Stimulated activated CD8-positive, alpha-beta memory T cell treated with anti-CD3 and anti-CD28 coated beads, Interleukin-4, amount 100 ng/mL, for 48 hours (primary cell): ENCODE measurements at regions not wholly inside any gene's neighbourhood (a gene's known extent, or its start where the extent isn't known, plus 50 kb on each side); places are given as distances from the start of the nearest gene placed in this dataset.
"Not testable (repeated sequence)": the region's sequence is repeated elsewhere in the genome, so short reads cannot be mapped to it uniquely, and the experiment has no call there.

ENCODE experiments used
- DNase-seq: peaks from one replicate; pipeline ENCODE4 v3.0.0-alpha.2; 2020

DNA sequence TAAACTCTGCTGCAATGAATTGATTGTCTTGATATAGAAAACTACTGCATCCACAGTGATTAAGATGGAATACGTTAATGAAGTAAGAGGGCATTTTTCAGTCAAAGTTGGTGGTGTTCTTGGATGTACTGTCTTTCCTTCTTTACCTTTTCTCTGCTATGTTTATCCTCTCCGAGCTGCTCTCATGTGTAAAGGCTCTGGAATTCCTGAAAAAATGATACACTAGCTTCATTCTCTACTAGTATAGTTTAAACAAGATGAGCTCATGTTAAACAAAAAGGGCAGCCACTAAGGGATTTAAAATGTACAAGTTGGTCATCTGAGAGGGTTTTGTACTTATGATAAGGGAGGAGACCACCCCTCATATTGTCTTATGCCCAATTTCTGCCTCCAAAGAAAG lies 504.6 kb upstream of the NECTIN3 start:
- no peak for DNase-seq

DNA sequence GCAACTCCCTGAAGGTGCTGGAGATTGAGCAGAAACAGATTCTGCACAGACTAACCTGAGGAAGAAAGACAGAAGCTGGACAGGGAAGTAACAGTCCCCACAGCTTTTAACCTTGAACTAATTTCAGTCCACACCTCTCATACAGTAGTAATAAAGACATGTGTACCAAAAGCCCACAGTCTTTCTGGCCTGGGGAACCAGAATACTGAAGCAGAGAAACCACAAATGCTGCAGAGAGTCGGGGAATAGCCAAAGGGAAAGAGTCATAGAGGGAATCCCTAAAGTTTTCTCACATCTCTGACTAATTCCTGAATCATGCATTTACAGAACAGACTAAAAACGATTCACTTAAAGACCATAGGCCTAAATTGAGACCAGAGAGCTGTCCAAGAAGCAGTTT lies 503.4 kb upstream of the NECTIN3 start:
- no peak for DNase-seq

DNA sequence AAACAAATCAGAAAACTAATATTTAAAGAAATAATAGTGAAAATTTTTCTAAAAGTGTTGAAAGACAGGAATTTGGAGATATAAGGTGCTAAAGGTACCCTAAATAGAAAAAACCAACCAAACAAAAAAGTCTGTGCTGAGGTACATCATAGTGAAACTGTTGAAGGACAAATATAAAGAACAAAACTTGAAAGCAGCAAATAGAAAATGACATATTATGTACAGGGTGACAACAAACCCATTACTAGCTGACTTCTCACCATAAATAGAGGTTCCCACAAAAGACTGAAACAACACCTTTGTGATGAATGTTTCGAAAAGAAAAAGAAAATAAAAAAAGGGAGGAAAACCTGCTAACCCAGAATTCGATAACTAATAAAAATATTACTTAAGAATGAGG lies 502.5 kb upstream of the NECTIN3 start:
- DNase-seq: no peak

DNA sequence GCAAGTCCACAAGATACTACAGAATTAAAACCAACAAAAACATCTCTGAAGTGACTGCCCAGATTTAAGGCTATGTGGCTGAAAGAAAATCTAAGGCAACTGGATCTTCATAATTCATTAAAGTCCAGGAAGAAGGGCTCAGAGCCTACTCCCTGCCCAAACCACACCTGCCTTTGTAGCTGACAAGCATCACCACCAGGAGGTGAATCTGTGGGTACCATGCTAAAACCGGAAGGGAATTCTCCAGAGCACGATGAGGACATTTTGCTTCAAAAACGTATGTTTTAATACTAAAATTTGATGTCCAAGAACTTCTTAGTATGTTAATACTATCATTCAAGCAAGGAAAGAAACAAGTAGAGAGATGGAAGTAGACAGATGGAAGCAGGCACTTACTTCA lies 495.9 kb upstream of the NECTIN3 start:
- DNase-seq: no peak

DNA sequence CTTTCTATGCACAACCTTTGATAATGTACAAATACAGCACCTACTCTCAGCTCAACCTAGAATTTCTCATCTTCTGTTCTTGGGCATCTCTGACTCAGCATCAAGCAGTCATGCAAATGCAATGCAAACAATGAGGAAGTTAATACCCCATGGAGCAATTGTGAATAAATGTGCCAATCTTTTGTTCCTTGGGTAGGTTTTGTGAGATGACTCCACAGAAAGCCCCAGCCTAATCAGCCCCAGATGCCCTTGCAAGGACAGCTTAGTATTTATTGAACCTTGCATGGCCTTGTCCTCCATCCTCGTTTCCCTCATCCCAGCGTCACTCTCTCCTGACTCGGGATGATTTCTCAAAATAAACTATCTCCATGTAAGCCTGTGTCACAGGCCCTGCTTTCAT lies 494.7 kb upstream of the NECTIN3 start:
- DNase-seq: no peak

DNA sequence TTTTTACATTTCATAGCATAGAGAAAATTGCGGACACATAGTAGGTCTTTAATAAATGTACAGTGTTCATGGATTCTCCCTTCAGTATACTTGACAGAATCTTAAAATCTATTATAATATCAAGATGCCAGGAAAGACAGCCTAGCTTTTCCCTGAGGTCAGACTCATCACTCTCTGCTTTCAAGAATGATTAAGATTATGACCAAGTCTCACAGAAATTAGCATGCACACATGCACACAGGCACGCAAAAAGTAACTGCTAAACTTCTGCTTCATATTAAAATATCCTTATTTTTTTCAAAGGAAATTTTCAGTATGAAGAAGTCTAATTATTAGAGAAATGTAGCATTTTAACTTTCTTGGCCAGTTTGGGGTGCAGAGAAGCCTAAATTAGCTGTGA lies 493.8 kb upstream of the NECTIN3 start:
- DNase-seq: no peak

DNA sequence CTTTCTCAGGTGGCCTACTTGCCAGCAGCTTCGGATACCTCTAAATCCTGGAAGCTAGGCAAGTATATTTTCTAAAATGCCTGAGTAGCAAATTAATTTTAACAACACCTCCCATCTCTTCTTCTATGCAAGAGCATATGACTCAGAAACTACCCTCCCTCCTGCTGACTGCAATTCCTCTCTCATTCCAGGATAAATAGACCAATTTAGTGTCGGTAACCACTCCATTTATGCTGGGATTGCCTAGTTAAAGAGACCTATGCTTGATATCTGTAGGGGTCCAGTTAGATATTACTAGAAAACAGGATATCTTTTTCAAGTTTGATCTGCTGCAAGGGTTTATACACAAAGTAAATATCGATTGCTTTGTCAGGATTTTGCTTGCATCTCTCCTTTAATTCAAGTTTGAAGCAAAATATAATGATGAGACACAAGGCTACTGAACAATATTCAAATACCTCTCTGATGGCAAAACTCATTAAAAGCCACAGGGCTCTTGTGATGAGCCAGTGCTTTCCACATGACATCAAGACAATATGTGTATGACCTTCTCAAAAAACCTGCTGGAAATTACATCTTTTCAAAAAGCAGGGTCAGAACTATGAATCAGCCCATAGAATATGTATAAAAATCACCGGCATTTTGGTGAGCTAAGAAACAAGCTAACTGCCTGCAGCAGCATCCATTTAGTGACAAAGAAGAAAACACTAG lies 491.6 kb upstream of the NECTIN3 start:
- no peak for DNase-seq

DNA sequence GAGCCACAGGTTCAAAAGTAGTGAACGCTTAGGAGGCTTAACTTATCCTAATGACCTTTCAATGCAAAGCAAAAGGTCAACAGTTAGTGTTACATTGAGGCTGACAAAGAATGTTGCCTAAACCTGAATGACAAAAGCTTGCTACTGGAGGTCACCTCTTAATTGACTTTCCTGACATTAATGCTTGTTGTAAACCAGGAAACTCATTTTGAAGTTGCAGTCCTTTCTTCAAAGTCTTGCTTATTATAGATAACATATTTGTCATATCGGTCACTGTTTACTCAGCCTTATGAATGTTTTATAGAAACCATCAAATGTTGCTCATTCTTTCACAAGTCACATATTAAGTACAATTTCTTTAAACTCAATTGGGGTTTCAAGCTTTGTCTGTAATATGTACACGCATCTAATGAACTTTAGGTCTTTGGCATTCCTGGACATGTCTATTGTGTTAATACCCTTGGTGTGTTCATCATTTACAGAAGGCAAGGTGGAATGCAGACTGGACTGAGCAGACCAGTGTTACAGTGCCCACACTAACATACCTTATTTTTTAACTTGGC lies 488.2 kb upstream of the NECTIN3 start:
- no peak for DNase-seq

DNA sequence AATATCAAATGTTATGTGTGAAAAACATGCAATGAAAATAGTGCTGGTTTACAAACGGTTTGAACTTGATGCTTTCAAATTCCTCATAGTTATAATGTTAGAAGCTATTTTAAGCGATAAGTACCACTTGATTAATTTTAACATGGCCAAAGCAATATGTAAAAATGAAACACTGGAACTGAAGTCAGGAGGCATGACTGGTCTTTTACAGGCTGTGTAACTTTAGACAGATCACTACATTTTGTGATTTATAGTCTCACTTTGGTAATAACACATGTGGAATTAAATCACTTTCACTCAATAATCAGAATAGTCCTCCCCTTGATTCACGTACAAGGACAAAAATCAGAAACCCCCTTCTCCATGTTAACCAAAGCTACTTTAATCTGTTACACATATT lies 482.7 kb upstream of the NECTIN3 start:
- no peak for DNase-seq

DNA sequence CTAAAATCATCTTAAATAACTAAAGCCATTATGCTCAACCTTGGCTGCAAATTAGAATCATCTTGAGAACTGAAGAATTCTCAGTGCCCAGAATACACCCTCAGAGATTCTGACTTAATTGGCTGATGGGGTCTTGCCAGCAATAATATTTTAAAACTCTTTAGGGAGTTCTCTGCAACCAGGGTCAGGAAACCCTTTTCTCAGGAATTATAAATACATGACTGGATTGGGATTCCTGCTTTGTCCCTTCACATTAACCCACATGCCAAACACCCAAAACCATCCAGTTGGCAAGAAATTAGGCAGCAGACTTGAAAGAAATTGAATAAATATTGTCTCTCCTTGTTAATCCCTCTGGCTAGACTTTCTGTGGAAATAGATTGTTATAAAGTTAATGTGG lies 482.3 kb upstream of the NECTIN3 start:
- no peak for DNase-seq

DNA sequence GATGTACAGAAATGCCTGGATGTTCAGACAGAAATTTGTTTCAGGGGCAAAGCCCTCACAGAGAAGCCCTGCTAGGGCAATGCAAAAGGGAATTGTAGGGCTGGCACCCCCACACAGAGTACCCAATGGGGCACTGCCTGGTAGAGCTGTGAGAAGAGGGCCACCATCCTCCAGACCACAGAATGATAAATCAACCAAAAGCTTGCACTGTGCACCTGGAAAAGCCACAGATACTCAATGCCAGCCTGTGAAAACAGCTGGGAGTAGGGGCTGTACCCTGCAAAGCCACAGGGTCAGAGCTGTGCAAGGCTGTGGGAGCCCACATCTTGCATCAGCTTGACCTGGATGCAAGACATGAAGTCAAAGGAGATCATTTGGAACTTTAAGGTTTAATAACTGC lies 477.9 kb upstream of the NECTIN3 start:
- no peak for DNase-seq

DNA sequence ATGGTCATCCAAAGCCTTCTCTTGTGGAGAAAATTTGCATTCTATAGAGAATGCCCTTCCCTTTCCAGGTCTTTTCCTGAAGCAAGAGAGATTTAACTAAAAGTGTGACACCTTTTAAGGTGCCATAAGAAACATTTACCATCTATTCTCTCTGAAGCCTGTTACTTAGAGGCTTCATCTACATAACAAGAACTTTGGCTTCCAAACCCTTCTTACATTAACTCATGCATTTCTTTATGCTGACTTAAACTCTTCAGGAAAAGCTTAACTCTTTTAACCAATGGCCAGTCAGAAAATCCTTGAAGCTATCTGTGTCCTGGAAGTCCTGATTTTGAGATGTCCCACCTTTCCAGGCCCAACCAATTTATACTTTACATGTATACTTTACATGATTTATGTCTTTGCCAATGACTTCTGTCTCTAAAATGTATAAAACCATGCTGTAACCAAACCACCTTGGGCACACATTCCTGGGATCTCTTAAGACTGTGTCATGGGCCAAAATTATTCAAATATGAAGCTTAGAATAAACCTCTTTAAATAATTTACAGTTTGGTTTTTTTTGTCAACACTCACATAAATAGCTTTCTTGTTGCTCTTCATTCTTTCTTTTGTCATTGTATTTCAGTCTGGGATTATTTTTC lies 472.6 kb upstream of the NECTIN3 start:
- no peak for DNase-seq

DNA sequence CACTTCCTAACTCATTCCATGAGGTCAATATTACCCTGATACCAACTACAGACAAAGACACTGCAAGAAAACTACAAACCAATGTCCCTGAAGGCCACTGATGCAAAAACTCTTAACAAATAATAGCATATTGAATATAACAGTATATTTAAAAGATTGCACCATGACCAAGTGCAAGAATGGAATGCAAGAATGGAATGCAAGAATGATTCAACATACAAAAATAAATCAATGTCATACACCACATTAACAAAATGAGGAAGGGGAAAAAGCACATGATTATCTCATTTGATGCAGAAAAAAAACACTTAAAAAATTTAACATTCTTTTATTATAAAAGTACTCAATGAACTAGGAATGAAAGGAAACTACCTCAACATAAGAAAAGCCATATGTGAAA lies 463.1 kb upstream of the NECTIN3 start:
- no peak for DNase-seq

DNA sequence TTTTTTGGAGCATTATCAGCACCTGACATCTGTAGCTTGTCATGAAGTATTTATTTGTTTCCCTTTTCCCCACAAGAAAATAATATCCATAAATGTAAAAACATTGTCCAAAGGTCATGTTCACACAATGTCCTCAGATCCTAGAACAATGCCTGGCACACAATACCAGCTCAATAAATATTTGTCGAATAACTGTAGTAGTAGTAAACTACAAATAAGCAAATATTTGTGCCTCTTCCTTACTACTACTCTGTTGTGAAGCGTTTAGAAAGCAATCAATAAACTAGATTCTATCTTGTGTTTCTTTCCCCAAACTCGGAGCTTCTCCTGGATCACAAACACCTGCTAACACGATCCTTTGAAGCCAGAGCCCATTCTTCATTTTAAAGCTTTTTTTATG lies 459.6 kb upstream of the NECTIN3 start:
- no peak for DNase-seq

DNA sequence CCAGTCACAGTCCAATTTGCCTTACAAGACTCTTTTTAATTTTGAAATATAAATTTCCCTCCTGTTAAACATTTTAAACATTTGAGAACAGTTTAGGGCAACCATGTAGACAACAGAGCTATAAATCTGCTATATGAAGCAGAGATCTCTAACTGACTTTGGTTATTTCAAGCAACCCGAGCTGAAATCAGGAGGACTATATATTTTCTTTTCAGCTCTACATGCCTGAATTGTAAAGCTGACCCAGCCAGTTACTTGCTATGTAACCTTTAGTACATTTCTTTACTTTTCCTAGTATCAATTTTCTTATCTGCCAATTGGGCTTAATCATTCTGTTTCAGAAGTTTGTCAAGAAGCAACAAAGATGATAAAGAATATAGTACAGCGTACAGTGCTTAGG lies 457.4 kb upstream of the NECTIN3 start:
- DNase-seq: no peak

DNA sequence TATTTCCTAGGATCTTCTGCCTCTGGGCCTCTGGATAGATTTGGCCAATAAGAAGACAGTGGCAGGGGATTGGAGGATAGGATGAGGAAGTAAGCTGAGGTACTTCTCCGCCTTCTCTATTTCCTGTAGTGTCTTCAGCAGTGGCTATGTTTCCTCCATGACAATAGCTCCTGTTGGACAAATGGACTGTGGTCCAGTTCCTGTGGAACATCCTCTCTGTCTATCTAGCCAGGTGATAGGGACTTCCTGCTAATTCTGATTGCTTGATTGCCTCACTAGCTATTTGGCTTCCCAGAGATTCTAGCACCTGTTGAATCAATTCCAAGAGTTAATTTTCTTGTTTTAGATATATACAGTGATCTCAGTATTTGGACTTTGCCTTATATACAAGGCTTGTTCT lies 456.2 kb upstream of the NECTIN3 start:
- no peak for DNase-seq

DNA sequence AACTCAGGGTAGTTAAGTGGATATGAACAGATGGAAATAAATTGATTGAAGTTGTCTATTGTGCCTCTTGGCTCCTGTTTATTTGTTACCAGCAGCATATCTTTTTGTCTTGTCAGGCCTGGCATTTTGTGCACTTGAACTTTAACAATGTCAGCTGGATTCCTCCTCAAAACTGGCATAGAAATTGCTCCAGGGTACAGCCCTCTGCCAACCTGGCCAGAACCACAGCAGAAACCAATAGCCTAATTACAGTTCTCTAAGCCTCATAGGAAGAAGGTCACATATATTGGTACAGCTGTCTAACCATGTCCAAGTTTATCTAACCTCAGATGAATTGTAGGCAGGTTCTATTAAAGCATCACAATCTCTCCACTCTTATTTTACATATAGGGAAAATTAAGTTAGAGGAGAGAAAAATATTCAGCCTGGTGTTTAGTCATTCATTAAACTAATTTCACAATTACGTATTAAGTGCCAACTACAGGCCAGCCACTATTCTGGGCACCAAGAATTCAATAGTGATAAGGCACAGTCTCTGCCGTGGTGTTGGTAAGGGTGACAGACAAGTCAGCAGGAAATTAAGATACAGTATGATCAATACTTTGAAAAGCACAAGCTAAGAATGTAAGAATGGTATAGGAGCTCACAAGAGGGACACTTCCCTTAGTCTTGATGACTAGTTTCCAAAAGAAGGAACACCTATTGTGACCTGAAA lies 452.9 kb upstream of the NECTIN3 start:
- no peak for DNase-seq

DNA sequence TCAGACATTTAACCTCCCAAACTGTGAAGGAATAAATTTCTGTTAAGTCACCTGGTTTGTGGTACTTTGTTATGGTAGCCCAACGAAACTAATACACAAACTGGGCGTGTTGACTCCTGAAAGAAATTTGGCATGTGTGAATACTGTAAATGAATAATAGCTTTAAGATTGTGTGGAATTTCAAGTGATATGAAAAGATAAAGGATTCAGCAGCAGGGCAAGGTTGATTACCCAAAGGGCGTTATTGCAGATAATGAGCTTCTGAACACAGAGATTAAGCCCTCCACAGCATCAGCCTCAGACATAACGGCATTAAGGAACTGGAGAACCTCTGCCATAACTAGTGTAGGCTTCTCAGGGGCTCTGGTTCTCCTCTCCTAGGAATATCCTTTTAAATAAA lies 451.5 kb upstream of the NECTIN3 start:
- DNase-seq: no peak

DNA sequence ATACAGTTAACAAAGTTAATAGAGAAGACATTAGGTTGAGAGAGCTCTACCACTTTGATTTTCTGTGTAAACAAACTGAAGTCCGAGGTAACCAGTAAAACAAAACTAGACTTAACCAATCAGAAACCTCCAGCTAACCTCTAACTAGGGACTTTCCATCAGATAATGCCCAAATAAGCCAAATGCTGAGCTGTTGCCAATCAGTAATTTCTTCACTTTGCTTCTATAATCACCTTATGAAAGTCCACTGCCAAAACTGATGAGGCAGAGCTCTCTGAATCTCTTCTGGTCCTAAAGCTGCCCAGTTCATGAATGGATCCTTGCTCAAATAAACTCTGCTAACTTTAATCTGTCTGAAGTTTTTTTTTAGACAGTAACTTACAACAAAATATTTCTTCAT lies 448.0 kb upstream of the NECTIN3 start:
- no peak for DNase-seq

DNA sequence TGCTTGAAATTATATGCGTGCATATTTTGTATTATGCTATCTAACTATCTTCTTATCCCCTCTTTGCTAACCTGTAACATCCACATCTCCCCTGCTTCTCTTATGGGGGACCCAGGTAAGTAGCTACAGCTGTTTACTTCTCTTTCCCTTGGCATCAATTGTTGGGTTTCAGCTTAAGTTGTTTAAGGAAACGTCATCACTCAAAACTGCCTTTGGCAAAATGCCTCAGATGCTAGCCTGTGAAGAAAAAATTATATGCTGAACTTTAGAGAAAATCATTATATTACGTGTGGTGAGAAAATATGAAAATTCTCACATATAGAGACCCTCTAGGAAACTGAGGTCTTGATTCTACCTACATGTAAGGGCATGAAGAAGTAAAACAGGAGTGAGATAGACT lies 447.0 kb upstream of the NECTIN3 start:
- DNase-seq: no peak

DNA sequence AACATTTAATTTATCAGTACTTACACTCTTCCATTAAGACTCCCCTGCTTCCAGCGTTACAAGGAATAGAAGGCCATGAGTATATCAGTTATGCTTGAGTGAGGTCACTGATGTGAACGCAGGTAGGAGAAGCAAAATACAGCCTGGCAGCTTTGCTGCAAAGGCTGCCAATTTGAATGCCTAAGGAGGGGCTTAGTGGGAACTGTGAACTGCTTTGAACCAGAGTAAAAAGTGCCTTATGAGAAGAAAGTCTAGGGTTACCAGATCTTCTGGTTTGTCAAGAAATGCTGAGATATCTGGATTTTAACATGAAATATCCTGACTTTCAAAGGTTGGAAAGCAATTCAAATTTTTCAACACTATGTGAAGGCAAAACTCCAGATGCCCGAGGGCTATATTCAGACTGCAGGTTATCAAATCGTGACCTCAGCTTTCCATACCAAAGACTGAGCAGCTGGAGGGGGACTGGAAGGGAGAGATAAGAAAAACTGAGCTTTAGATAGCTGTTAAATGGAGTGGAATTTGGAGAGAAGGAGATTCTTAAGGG lies 446.3 kb upstream of the NECTIN3 start:
- DNase-seq: no peak

DNA sequence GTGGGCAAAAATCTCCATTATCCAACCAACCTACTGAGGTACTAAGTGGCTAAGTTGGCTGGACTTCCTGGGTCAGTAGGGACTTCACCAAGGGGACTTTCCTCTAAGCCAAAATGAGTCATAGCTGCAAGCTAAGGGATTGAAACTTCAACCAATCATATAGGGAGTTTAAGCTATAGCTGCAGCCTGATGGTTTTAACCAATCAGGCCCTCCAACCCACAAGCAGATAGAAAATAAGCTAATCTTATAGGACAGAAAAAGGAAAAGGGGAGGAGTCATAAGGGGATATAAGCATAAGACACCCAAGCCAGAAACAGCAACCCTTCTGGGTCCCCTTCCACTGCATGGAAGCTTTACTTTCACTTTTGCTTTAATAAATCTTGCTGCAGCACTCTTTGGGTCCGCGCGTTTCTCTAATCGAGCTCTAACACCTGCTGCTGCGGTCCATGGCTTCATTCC lies 444.9 kb upstream of the NECTIN3 start:
- not testable (repeated sequence) for DNase-seq

DNA sequence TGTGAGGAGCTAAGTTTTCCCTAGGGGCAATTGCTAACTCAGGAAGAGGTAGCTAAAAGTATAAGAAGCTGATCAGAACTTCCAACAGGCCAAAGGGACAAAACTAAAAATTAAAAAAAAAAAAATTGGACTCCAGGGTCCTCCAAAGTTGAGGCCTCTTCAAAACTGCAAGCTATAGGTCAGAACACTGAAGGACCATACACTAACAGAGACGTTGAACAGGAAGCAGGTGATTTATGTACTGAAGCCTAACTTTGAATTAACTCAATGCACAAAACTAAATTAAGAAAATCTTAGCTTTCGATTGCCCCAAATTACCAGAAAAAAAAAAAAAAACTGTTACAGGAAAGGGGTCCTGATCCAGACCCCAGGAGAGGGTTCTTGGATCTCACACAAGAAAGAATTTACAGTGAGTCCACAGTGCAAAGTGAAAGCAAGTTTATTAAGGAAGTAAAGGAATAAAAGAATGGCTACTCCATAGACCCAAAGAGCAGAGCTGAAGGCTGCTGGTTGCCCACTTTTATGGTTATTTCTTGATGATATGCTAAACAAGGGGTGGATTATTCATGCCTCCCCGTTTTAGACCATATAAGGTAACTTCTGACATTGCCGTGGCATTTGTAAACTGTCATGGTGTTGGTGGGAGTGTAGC lies 442.8 kb upstream of the NECTIN3 start:
- no peak for DNase-seq
